HCT116 (cell line): ENCODE measurements at regions not wholly inside any gene's neighbourhood (a gene's known extent, or its start where the extent isn't known, plus 50 kb on each side); places are given as distances from the start of the nearest gene placed in this dataset.

ENCODE experiments used
- ATAC-seq: fragments of 200-7000 bp; cut with Tn5 transposase; 2 replicates; pipeline ENCODE4 v1.9.1; 2020; ENCODE audit warnings: mild to moderate bottlenecking, moderate library complexity
- BruUV-seq: library from RNA; stranded (reverse); fragments of 400-500 nt; replicated peaks from 2 replicates; lab custom pipeline; 2021; lab: Mats Ljungman, UMichigan
- CTCF ChIA-PET: fragments of 300-600 bp; sonication (Branson Sonifier 250); formaldehyde crosslinking; loops from one replicate; lab custom pipeline; 2021; ENCODE audit warnings: antibody characterized with exemption; lab: Charles Lee
- POLR2A ChIA-PET: fragments of 300-600, 350-600 bp; sonication (Branson Sonifier 250); formaldehyde crosslinking; loops from one replicate; lab custom pipeline; 2021; ENCODE audit warnings: antibody characterized with exemption; lab: Charles Lee
- RAD21 ChIA-PET, 2 experiments: fragments of 300-600 bp; sonication (Branson Sonifier 250); formaldehyde crosslinking; loops; one replicate each; lab custom pipeline; 2023; ENCODE audit warnings: low total read pairs in 2 of 2; ENCODE audit not compliant: uncharacterized antibody in 2 of 2, unreplicated experiment in 2 of 2, low non-redundant PET in 1 of 2; lab: Charles Lee
- DNase-seq: peaks from one replicate; pipeline ENCODE4 v3.0.0-alpha.2; 2010; ENCODE audit warnings: low read depth, low spot score
- H2AFZ ChIP-seq: fragments of 200-600 bp; shearing (Covaris generic), sonication (generic); 2 replicates; pipeline ENCODE4 v1.6.1; 2017; ENCODE audit warnings: low read depth, mixed run types, mixed read lengths, antibody characterized with exemption, low read length; ENCODE audit not compliant: poor library complexity, severe bottlenecking
- H3K27ac ChIP-seq: 2 replicates; pipeline ENCODE4 v1.5.1; 2012; ENCODE audit warnings: low read depth, low read length
- H3K27me3 ChIP-seq: fragments of 200-600 bp; sonication (generic); 2 replicates; pipeline ENCODE4 v1.6.1; 2016; ENCODE audit warnings: mixed run types, low read length, mixed read lengths; ENCODE audit not compliant: insufficient read depth
- H3K36me3 ChIP-seq, 2 experiments: fragments of 200-500 bp in 1 of 2; fragments of 200-600 bp in 1 of 2; sonication (Bioruptor generic) in 1 of 2; sonication (generic) in 1 of 2; 2 replicates each; pipeline versions ENCODE4 v1.5.1 to v1.6.1; 2014 to 2016; ENCODE audit warnings: low read length in 2 of 2, inconsistent platforms in 1 of 2, mixed read lengths in 1 of 2, mixed run types in 1 of 2; ENCODE audit not compliant: insufficient read depth in 2 of 2, control insufficient read depth in 1 of 2
- H3K4me1 ChIP-seq, 2 experiments: fragments of 200-600 bp in 1 of 2; sonication (generic) in 1 of 2; 2 replicates each; pipeline versions ENCODE4 v1.5.1 to v1.6.1; 2012 to 2017; ENCODE audit warnings: low read length in 2 of 2, inconsistent platforms in 1 of 2, mild to moderate bottlenecking in 1 of 2, mixed read lengths in 1 of 2, mixed run types in 1 of 2, moderate library complexity in 1 of 2; ENCODE audit not compliant: insufficient read depth in 2 of 2, control insufficient read depth in 1 of 2
- H3K4me2 ChIP-seq: fragments of 200-600 bp; sonication (generic); 2 replicates; pipeline ENCODE4 v1.6.1; 2017; ENCODE audit warnings: mixed run types, low read length, mixed read lengths
- H3K4me3 ChIP-seq, 2 experiments: fragments of 200-600 bp in 1 of 2; sonication (generic) in 1 of 2; replicated peaks in 1 of 2; 2 replicates each; pipeline ENCODE4 v1.5.1; 2011 to 2016; ENCODE audit warnings: low read length in 2 of 2, control low read depth in 1 of 2, low read depth in 1 of 2, mild to moderate bottlenecking in 1 of 2, mixed read lengths in 1 of 2, mixed run types in 1 of 2
- H3K79me2 ChIP-seq: fragments of 200-600 bp; sonication (generic); 2 replicates; pipeline ENCODE4 v1.6.1; 2017; ENCODE audit warnings: mild to moderate bottlenecking, mixed run types, low read length, moderate library complexity, mixed read lengths; ENCODE audit not compliant: insufficient read depth
- H3K9ac ChIP-seq: fragments of 200-600 bp; sonication (generic); 2 replicates; pipeline ENCODE4 v1.6.1; 2016; ENCODE audit warnings: low read length, mixed read lengths
- H3K9me2 ChIP-seq: fragments of 200-600 bp; sonication (generic), shearing (Covaris generic); 2 replicates; pipeline ENCODE4 v1.6.1; 2017; ENCODE audit warnings: mixed run types, mild to moderate bottlenecking, moderate library complexity; ENCODE audit not compliant: insufficient read depth
- H3K9me3 ChIP-seq, 2 experiments: fragments of 200-500 bp in 1 of 2; fragments of 200-600 bp in 1 of 2; sonication (Bioruptor generic) in 1 of 2; sonication (generic) in 1 of 2; 2 replicates each; pipeline ENCODE4 v1.6.1; 2014 to 2017; ENCODE audit warnings: low read length in 2 of 2, mixed read lengths in 2 of 2, inconsistent platforms in 1 of 2, low read depth in 1 of 2, mild to moderate bottlenecking in 1 of 2, mixed run types in 1 of 2, moderate library complexity in 1 of 2; ENCODE audit not compliant: control insufficient read depth in 1 of 2, insufficient read depth in 1 of 2
- H4K20me1 ChIP-seq: fragments of 200-600 bp; sonication (generic), shearing (Covaris generic); 2 replicates; pipeline ENCODE4 v1.6.1; 2017; ENCODE audit warnings: mixed run types, mild to moderate bottlenecking, moderate library complexity; ENCODE audit not compliant: insufficient read depth
- CBX3 ChIP-seq: IDR thresholded peaks from 2 replicates; pipeline ENCODE4 v1.6.1; 2012; ENCODE audit warnings: low read depth
- CTCF ChIP-seq, 3 experiments: fragments of 200-600 bp in 1 of 3; sonication (generic) in 1 of 3; IDR thresholded peaks in 2 of 3; conservative IDR thresholded peaks in 1 of 3; 2 replicates each; pipeline ENCODE4 v1.5.1; 2012 to 2017; ENCODE audit warnings: low read depth in 2 of 3, low read length in 2 of 3, antibody characterized with exemption in 1 of 3, borderline replicate concordance in 1 of 3, control low read depth in 1 of 3, mild to moderate bottlenecking in 1 of 3, mixed read lengths in 1 of 3, mixed run types in 1 of 3, moderate library complexity in 1 of 3; ENCODE audit not compliant: insufficient read depth in 1 of 3
- EGR1 ChIP-seq: IDR thresholded peaks from 2 replicates; pipeline ENCODE4 v1.6.1; 2012; ENCODE audit warnings: low read depth
- EZH2 ChIP-seq: fragments of 200-600 bp; sonication (generic); IDR thresholded peaks from 2 replicates; pipeline ENCODE4 v1.6.1; 2017; ENCODE audit warnings: antibody characterized with exemption, mixed run types
- FOSL1 ChIP-seq: IDR thresholded peaks from 2 replicates; pipeline ENCODE4 v1.6.1; 2012; ENCODE audit warnings: low read depth
- POLR2A ChIP-seq: IDR thresholded peaks from 2 replicates; pipeline ENCODE4 v1.7.0; 2011; ENCODE audit warnings: borderline replicate concordance; ENCODE audit not compliant: insufficient read depth, insufficient read length; ENCODE audit errors: extremely low read depth
- RAD21 ChIP-seq: IDR thresholded peaks from 2 replicates; pipeline ENCODE4 v1.6.1; 2012; ENCODE audit warnings: low read depth, mild to moderate bottlenecking
- SIN3A ChIP-seq: IDR thresholded peaks from 2 replicates; pipeline ENCODE4 v1.6.1; 2012; ENCODE audit warnings: low read depth
- ZBTB33 ChIP-seq: IDR thresholded peaks from 2 replicates; pipeline ENCODE4 v1.6.1; 2011; ENCODE audit warnings: mild to moderate bottlenecking, low read length, moderate library complexity; ENCODE audit not compliant: insufficient replicate concordance; ENCODE audit errors: extremely low read depth
- ZNF274 ChIP-seq: fragments of 200-500 bp; sonication (Bioruptor generic); IDR thresholded peaks from 2 replicates; pipeline ENCODE4 v1.6.1; 2014; ENCODE audit warnings: mild to moderate bottlenecking, low read depth, low read length, inconsistent platforms
- intact Hi-C: fragments of 100-400 bp; cut with micrococcal nuclease; formaldehyde crosslinking; loops from 2 replicates; pipeline ENCODE4 v1.10.0; 2022

GRCh38 chr2:52386433-52387030 lies 1354.6 kb upstream of the NRXN1 start:
- no peaks in the 10 kb centered on the region for H3K9me3 ChIP-seq
- CTCF ChIA-PET = no interaction called here
- H3K4me1 ChIP-seq = no peaks in the 10 kb centered on the region
- no peak for DNase-seq
- TF ChIP-seq EGR1 (no peak), FOSL1 (no peak), SIN3A (no peak), ZBTB33 (no peak), ZNF274 (no peak), EZH2 (no peak), CTCF (IDR thresholded peaks at IDR 0.05 in 2 of 3, conservative IDR thresholded peaks at IDR 0.05 in 1 of 3; ENCODE audit: borderline replicate concordance in 1 of 3, insufficient read depth in 1 of 3, low read depth in 2 of 3, low read length in 2 of 3) (no peak), POLR2A (no peak), RAD21 (no peak), CBX3 (no peak)
- TF ChIP-seq, all 23 proteins: peak for 0
- no peak for ATAC-seq
- H3K79me2 ChIP-seq = no peaks in the 10 kb centered on the region
- no peak overlapping the region for H3K4me2 ChIP-seq
- no peak overlapping the region for H2AFZ ChIP-seq
- no peak overlapping the region for H3K27ac ChIP-seq
- no peaks in the 10 kb centered on the region for H3K27me3 ChIP-seq
- no peak overlapping the region for H3K9ac ChIP-seq
- no TSS peak for BruUV-seq
- no peak overlapping the region for H3K4me3 ChIP-seq
- no peaks in the 10 kb centered on the region for H3K9me2 ChIP-seq
- H4K20me1 ChIP-seq = no peaks in the 10 kb centered on the region
- POLR2A ChIA-PET = no interaction called here
- intact Hi-C loops = no loop called here
- RAD21 ChIA-PET = no interaction called here
- H3K36me3 ChIP-seq = no peaks in the 10 kb centered on the region
